ENCODE measurements at regions not wholly inside any gene's neighbourhood (a gene's known extent, or its start where the extent isn't known, plus 50 kb on each side); places are given as distances from the start of the nearest gene placed in this dataset.

GRCh38 chr3:102747611-102748010 lies 312.8 kb downstream of the ZPLD1 start:
- TF ChIP-seq FOXA1 (IDR thresholded peaks at IDR 0.05) (no peak), HDGF (IDR thresholded peaks at IDR 0.05; ENCODE audit: borderline replicate concordance) (no peak), FOXM1 (IDR thresholded peaks at IDR 0.05; ENCODE audit: borderline replicate concordance) (no peak), SUZ12 (IDR thresholded peaks at IDR 0.05) (no peak), ARNT (IDR thresholded peaks at IDR 0.05) (no peak), SP1 (IDR thresholded peaks at IDR 0.05) (no peak)

Data from HEK293T (cell line).